HL-60 (cell line): ENCODE measurements at regions not wholly inside any gene's neighbourhood (a gene's known extent, or its start where the extent isn't known, plus 50 kb on each side); places are given as distances from the start of the nearest gene placed in this dataset.

ENCODE experiments used
- CTCF ChIP-seq: IDR thresholded peaks from one replicate; pipeline ENCODE4 v1.5.1; 2011; ENCODE audit warnings: low read length, control low read depth, inconsistent platforms; ENCODE audit not compliant: insufficient read depth
- GABPA ChIP-seq: IDR thresholded peaks from 2 replicates; pipeline ENCODE4 v1.6.1; 2012; ENCODE audit warnings: low read depth
- POLR2AphosphoS5 ChIP-seq: IDR thresholded peaks from 2 replicates; pipeline ENCODE4 v1.6.1; 2012; ENCODE audit warnings: low read depth
- REST ChIP-seq: IDR thresholded peaks from 2 replicates; pipeline ENCODE4 v1.6.1; 2012; ENCODE audit warnings: low read depth; ENCODE audit not compliant: insufficient replicate concordance
- SPI1 ChIP-seq: IDR thresholded peaks from 2 replicates; pipeline ENCODE4 v1.6.1; 2012; ENCODE audit warnings: low read depth, mild to moderate bottlenecking, borderline replicate concordance

GRCh38 chr11:70746351-70746750 lies 348.0 kb downstream of the CTTN start:
- TF ChIP-seq CTCF (no peak), GABPA (no peak), POLR2AphosphoS5 (no peak), REST (no peak), SPI1 (no peak)
